ENCODE measurements at regions not wholly inside any gene's neighbourhood (a gene's known extent, or its start where the extent isn't known, plus 50 kb on each side); places are given as distances from the start of the nearest gene placed in this dataset.

DNA sequence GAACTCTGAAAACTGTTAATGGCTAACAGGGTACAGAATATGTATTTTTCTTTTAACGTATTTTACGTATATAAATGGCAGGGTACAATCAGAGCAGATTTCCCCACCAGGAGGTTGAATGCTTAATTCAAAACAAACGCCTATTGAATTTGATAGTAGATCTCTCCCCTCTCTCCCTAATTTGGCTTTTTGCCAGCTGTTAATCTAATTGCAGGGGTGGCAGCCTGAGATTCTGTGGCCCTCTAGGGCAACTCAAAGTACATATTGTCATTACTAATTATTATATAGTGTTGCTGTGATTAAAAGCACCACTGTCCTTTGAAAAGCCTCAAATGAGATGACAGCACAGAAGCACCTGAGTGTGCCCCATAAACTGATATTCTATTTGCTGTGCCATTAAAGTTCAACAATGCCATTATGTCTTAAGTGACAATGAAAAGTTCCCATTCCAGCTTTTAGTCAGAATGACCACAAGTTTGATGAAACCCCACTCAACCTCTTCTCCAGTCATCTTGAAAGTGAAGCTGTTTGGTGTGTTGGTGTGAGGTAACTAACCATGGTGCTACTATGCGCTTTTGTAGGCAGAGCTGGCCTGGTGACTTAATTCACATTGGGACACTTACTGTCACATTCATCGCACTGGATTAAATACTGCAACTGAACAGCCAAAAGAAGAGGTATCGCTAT is 351.4 kb downstream of the KCNRG start:
- Mint-ChIP-seq H3K27me3 (ENCODE audit: low read depth, unreplicated experiment) (peaks cover 5% of the 10 kb centered on the region), H3K27ac (ENCODE audit: unreplicated experiment) (peak overlapping the region; percentile 6), H3K4me3 (ENCODE audit: unreplicated experiment) (no peak overlapping the region), H3K4me1 (ENCODE audit: low read depth, unreplicated experiment) (peaks cover 18% of the 10 kb centered on the region), H3K36me3 (ENCODE audit: low read depth, unreplicated experiment) (no peaks in the 10 kb centered on the region), H3K9me3 (ENCODE audit: unreplicated experiment) (no peaks in the 10 kb centered on the region)
- Histone ChIP-seq H3K4me2 (ENCODE audit: low read length) (no peak overlapping the region), H3K27me3 (ENCODE audit: insufficient read depth, low read length) (no peaks in the 10 kb centered on the region), H3K4me3 (ENCODE audit: insufficient read depth, low read depth, low read length) (no peak overlapping the region), H3K79me2 (ENCODE audit: insufficient read depth, low read length) (no peaks in the 10 kb centered on the region), H2AFZ (ENCODE audit: low read depth, low read length) (no peak overlapping the region), H3K27ac (ENCODE audit: low read depth, low read length) (no peak overlapping the region), H3K9ac (ENCODE audit: low read length) (no peak overlapping the region), H3K36me3 (ENCODE audit: insufficient read depth, low read length) (no peaks in the 10 kb centered on the region), H3K4me1 (ENCODE audit: insufficient read depth, low read length) (no peaks in the 10 kb centered on the region), H3K9me3 (ENCODE audit: insufficient read depth, low read depth, low read length) (no peaks in the 10 kb centered on the region), H4K20me1 (ENCODE audit: insufficient read depth, low read length) (no peaks in the 10 kb centered on the region)
- no peak for TF ChIP-seq EZH2 (IDR thresholded peaks at IDR 0.05; ENCODE audit: insufficient read depth, low read length)
- TF ChIP-seq, protein P1, sequence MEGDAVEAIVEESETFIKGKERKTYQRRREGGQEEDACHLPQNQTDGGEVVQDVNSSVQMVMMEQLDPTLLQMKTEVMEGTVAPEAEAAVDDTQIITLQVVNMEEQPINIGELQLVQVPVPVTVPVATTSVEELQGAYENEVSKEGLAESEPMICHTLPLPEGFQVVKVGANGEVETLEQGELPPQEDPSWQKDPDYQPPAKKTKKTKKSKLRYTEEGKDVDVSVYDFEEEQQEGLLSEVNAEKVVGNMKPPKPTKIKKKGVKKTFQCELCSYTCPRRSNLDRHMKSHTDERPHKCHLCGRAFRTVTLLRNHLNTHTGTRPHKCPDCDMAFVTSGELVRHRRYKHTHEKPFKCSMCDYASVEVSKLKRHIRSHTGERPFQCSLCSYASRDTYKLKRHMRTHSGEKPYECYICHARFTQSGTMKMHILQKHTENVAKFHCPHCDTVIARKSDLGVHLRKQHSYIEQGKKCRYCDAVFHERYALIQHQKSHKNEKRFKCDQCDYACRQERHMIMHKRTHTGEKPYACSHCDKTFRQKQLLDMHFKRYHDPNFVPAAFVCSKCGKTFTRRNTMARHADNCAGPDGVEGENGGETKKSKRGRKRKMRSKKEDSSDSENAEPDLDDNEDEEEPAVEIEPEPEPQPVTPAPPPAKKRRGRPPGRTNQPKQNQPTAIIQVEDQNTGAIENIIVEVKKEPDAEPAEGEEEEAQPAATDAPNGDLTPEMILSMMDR (IDR thresholded peaks at IDR 0.05; ENCODE audit: insufficient read depth, low read depth, low read length): no peak
- FAIRE-seq (no peak), DNase-seq (ENCODE audit: low read depth) (no peak)

DNA sequence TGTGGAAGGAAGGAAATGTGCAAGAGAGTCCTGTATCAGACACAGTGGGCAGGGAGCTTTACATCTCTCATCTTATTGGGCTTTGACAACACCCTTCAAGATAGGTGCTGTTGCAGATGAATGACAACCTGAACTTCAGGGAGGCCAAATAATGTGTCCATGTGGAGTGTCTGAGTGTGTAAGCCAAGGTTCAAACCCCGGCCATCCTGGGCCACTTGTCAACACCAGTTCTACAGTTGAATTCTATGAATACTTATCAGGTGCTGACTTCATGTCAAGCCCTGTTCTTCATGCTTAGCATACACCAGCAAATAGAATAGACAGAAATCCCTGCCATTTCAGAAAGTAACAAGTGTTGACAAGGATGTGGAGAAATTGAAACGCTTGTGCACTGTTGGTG is 354.4 kb downstream of the KCNRG start:
- H3K4me2 ChIP-seq (ENCODE audit: low read length): no peak overlapping the region
- no peak overlapping the region for H3K4me3 ChIP-seq (ENCODE audit: insufficient read depth, low read depth, low read length)
- Mint-ChIP-seq H3K4me3 (ENCODE audit: unreplicated experiment) (no peak overlapping the region), H3K36me3 (ENCODE audit: low read depth, unreplicated experiment) (no peaks in the 10 kb centered on the region), H3K27me3 (ENCODE audit: low read depth, unreplicated experiment) (peaks cover 5% of the 10 kb centered on the region), H3K27ac (ENCODE audit: unreplicated experiment) (no peak overlapping the region), H3K4me1 (ENCODE audit: low read depth, unreplicated experiment) (peaks cover 11% of the 10 kb centered on the region), H3K9me3 (ENCODE audit: unreplicated experiment) (no peaks in the 10 kb centered on the region)
- no peak overlapping the region for H2AFZ ChIP-seq (ENCODE audit: low read depth, low read length)
- no peak for TF ChIP-seq EZH2 (IDR thresholded peaks at IDR 0.05; ENCODE audit: insufficient read depth, low read length)
- TF ChIP-seq, protein P1 (IDR thresholded peaks at IDR 0.05; ENCODE audit: insufficient read depth, low read depth, low read length): no peak
- H3K36me3 ChIP-seq (ENCODE audit: insufficient read depth, low read length): no peaks in the 10 kb centered on the region
- no peaks in the 10 kb centered on the region for H3K79me2 ChIP-seq (ENCODE audit: insufficient read depth, low read length)
- H3K27me3 ChIP-seq (ENCODE audit: insufficient read depth, low read length): no peaks in the 10 kb centered on the region
- no peaks in the 10 kb centered on the region for H3K9me3 ChIP-seq (ENCODE audit: insufficient read depth, low read depth, low read length)
- H3K9ac ChIP-seq (ENCODE audit: low read length): no peak overlapping the region
- FAIRE-seq: no peak
- H4K20me1 ChIP-seq (ENCODE audit: insufficient read depth, low read length): no peaks in the 10 kb centered on the region
- H3K4me1 ChIP-seq (ENCODE audit: insufficient read depth, low read length): no peaks in the 10 kb centered on the region
- H3K27ac ChIP-seq (ENCODE audit: low read depth, low read length): no peak overlapping the region
- no peak for DNase-seq (ENCODE audit: low read depth)

- no peak overlapping the region for H3K27ac ChIP-seq (ENCODE audit: low read depth, low read length)
- Mint-ChIP-seq H3K4me1 (ENCODE audit: low read depth, unreplicated experiment) (peaks cover 8% of the 10 kb centered on the region), H3K36me3 (ENCODE audit: low read depth, unreplicated experiment) (no peaks in the 10 kb centered on the region), H3K27me3 (ENCODE audit: low read depth, unreplicated experiment) (peaks cover 5% of the 10 kb centered on the region), H3K27ac (ENCODE audit: unreplicated experiment) (no peak overlapping the region), H3K9me3 (ENCODE audit: unreplicated experiment) (no peaks in the 10 kb centered on the region), H3K4me3 (ENCODE audit: unreplicated experiment) (no peak overlapping the region)
- H3K9ac ChIP-seq (ENCODE audit: low read length): no peak overlapping the region
- no peaks in the 10 kb centered on the region for H3K36me3 ChIP-seq (ENCODE audit: insufficient read depth, low read length)
- no peak overlapping the region for H3K4me2 ChIP-seq (ENCODE audit: low read length)
- no peak overlapping the region for H3K4me3 ChIP-seq (ENCODE audit: insufficient read depth, low read depth, low read length)
- TF ChIP-seq, protein P1 (IDR thresholded peaks at IDR 0.05; ENCODE audit: insufficient read depth, low read depth, low read length): no peak
- TF ChIP-seq EZH2 (IDR thresholded peaks at IDR 0.05; ENCODE audit: insufficient read depth, low read length): no peak
- no peaks in the 10 kb centered on the region for H3K4me1 ChIP-seq (ENCODE audit: insufficient read depth, low read length)
- no peak overlapping the region for H2AFZ ChIP-seq (ENCODE audit: low read depth, low read length)
- H3K9me3 ChIP-seq (ENCODE audit: insufficient read depth, low read depth, low read length): no peaks in the 10 kb centered on the region
- DNase-seq (ENCODE audit: low read depth): no peak
- H3K79me2 ChIP-seq (ENCODE audit: insufficient read depth, low read length): no peaks in the 10 kb centered on the region
- FAIRE-seq: no peak
- H3K27me3 ChIP-seq (ENCODE audit: insufficient read depth, low read length): no peaks in the 10 kb centered on the region
- H4K20me1 ChIP-seq (ENCODE audit: insufficient read depth, low read length): no peaks in the 10 kb centered on the region
These were observed 355.2 kb downstream of the KCNRG start for GRCh38 chr13:50370303-50370950.

All from astrocyte (in vitro differentiated cells and primary cell).